Naive thymus-derived CD4-positive, alpha-beta T cell (primary cell): ENCODE measurements at regions not wholly inside any gene's neighbourhood (a gene's known extent, or its start where the extent isn't known, plus 50 kb on each side); places are given as distances from the start of the nearest gene placed in this dataset.

ENCODE experiments used
- ATAC-seq: fragments of 150-1000 bp; cut with Tn5 transposase; 2 replicates; pipeline ENCODE4 v1.10.0; 2021; ENCODE audit warnings: mild to moderate bottlenecking, moderate library complexity
- CTCF ChIA-PET: fragments of 350-600 bp; sonication (Branson Sonifier 250); formaldehyde crosslinking; loops from one replicate; lab custom pipeline; 2021; ENCODE audit warnings: antibody characterized with exemption; lab: Charles Lee
- POLR2A ChIA-PET: fragments of 350-600 bp; sonication (Branson Sonifier 250); formaldehyde crosslinking; loops from one replicate; lab custom pipeline; 2021; ENCODE audit warnings: antibody characterized with exemption, inconsistent platforms; lab: Charles Lee
- DNase-seq, 9 donors: peaks; one replicate each; pipeline versions ENCODE4 v3.0.0 to v3.0.0-alpha.2; 2020 to 2022; ENCODE audit warnings: mixed read lengths in 1 of 9
- H3K27ac ChIP-seq: one replicate; pipeline ENCODE4 v1.7.0; 2013; ENCODE audit warnings: mild to moderate bottlenecking, low read depth, low read length, moderate library complexity
- H3K27me3 ChIP-seq, 2 donors: one replicate each; pipeline ENCODE4 v1.7.0; 2013; ENCODE audit warnings: low read length in 2 of 2, mild to moderate bottlenecking in 2 of 2, moderate library complexity in 2 of 2; ENCODE audit not compliant: control insufficient read depth in 2 of 2, insufficient read depth in 2 of 2
- H3K36me3 ChIP-seq, 3 experiments: 1 replicate in 2 of 3; 2 replicates in 1 of 3; pipeline ENCODE4 v1.7.0; 2013; ENCODE audit warnings: low read length in 3 of 3, mild to moderate bottlenecking in 3 of 3, moderate library complexity in 1 of 3; ENCODE audit not compliant: insufficient read depth in 3 of 3, control insufficient read depth in 2 of 3
- H3K4me1 ChIP-seq, 2 donors: one replicate each; pipeline ENCODE4 v1.7.0; 2013; ENCODE audit warnings: low read length in 2 of 2, mild to moderate bottlenecking in 2 of 2, moderate library complexity in 1 of 2; ENCODE audit not compliant: control insufficient read depth in 2 of 2, insufficient read depth in 2 of 2
- H3K4me3 ChIP-seq: 2 replicates; pipeline ENCODE4 v1.7.0; 2013; ENCODE audit warnings: mild to moderate bottlenecking, low read length
- H3K9me3 ChIP-seq, 3 experiments: 1 replicate in 2 of 3; 2 replicates in 1 of 3; pipeline ENCODE4 v1.7.0; 2013; ENCODE audit warnings: low read length in 3 of 3; ENCODE audit not compliant: control insufficient read depth in 2 of 3
- H3K27ac Mint-ChIP-seq, 9 donors: one replicate each; pipeline ENCODE4 v1.8.0; 2020 to 2022; ENCODE audit warnings: mixed read lengths in 9 of 9, mild to moderate bottlenecking in 8 of 9, moderate library complexity in 5 of 9, inconsistent platforms in 2 of 9
- H3K27me3 Mint-ChIP-seq, 5 donors: one replicate each; pipeline ENCODE4 v1.8.0; 2021 to 2022; ENCODE audit warnings: mixed read lengths in 5 of 5, mild to moderate bottlenecking in 1 of 5
- H3K36me3 Mint-ChIP-seq, 5 donors: one replicate each; pipeline ENCODE4 v1.8.0; 2020 to 2022; ENCODE audit warnings: mixed read lengths in 5 of 5, mild to moderate bottlenecking in 3 of 5, inconsistent platforms in 1 of 5
- H3K4me1 Mint-ChIP-seq, 7 donors: one replicate each; pipeline ENCODE4 v1.8.0; 2020 to 2022; ENCODE audit warnings: mixed read lengths in 7 of 7, mild to moderate bottlenecking in 3 of 7, inconsistent platforms in 1 of 7
- H3K4me3 Mint-ChIP-seq, 10 donors: one replicate each; pipeline ENCODE4 v1.8.0; 2020 to 2022; ENCODE audit warnings: mild to moderate bottlenecking in 10 of 10, mixed read lengths in 10 of 10, moderate library complexity in 6 of 10, inconsistent platforms in 2 of 10
- H3K9me3 Mint-ChIP-seq, 11 donors: one replicate each; pipeline ENCODE4 v1.8.0; 2020 to 2022; ENCODE audit warnings: mixed read lengths in 11 of 11, mild to moderate bottlenecking in 4 of 11, inconsistent platforms in 1 of 11, moderate library complexity in 1 of 11
- intact Hi-C, 2 donors: fragments of 100-400 bp; cut with micrococcal nuclease; formaldehyde crosslinking; loops; one replicate each; pipeline ENCODE4 v1.15.1; 2023

GRCh38 chr5:56426693-56427092, 193.6 kb upstream of the ANKRD55 start:
- no peaks in the 10 kb centered on the region for H3K36me3 ChIP-seq
- H3K9me3 Mint-ChIP-seq: peaks cover 0 to 21% (median 4%) of the 10 kb centered on the region in 11 donors

GRCh38 chr5:56422076-56422762, 189.1 kb upstream of the ANKRD55 start:
- no peak overlapping the region for H3K27ac ChIP-seq
- H3K36me3 ChIP-seq: no peaks in the 10 kb centered on the region
- Mint-ChIP-seq H3K4me3 (no peak overlapping the region), H3K27me3 (no peaks in the 10 kb centered on the region), H3K9me3 (peaks cover 3 to 58% (median 30%) of the 10 kb centered on the region in 11 donors), H3K27ac (no peak overlapping the region), H3K36me3 (peaks cover 0 to 21% (median 8%) of the 10 kb centered on the region in 5 donors), H3K4me1 (peaks cover 0 to 1% (median 0%) of the 10 kb centered on the region in 7 donors)
- no peak overlapping the region for H3K4me3 ChIP-seq
- H3K4me1 ChIP-seq: no peaks in the 10 kb centered on the region
- DNase-seq (no peak), ATAC-seq (no peak)
- H3K9me3 ChIP-seq: no peaks in the 10 kb centered on the region
- no peaks in the 10 kb centered on the region for H3K27me3 ChIP-seq
- ChIA-PET CTCF (interaction anchor here (1.2 kb wide), 1 partner anchor 10 kb away, joined by 3 read pairs; no protein-coding TSS in a partner anchor), POLR2A (no interaction called here)
- intact Hi-C loops: no loop called here

More at GRCh38 chr5:56426693-56427092, 193.6 kb upstream of the ANKRD55 start:
- intact Hi-C loops: no loop called here
- Histone ChIP-seq H3K4me1 (no peaks in the 10 kb centered on the region), H3K27me3 (no peaks in the 10 kb centered on the region), H3K27ac (no peak overlapping the region), H3K4me3 (no peak overlapping the region), H3K9me3 (no peaks in the 10 kb centered on the region)
- no peak overlapping the region for H3K27ac Mint-ChIP-seq
- POLR2A ChIA-PET: no interaction called here
- peaks cover 0 to 7% (median 0%) of the 10 kb centered on the region in 5 donors for H3K27me3 Mint-ChIP-seq
- H3K4me1 Mint-ChIP-seq: peaks cover 0 to 6% (median 0%) of the 10 kb centered on the region in 7 donors
- CTCF ChIA-PET: no interaction called here
- peaks cover 0 to 12% (median 0%) of the 10 kb centered on the region in 5 donors for H3K36me3 Mint-ChIP-seq
- ATAC-seq (no peak), DNase-seq (no peak)
- H3K4me3 Mint-ChIP-seq: no peak overlapping the region

GRCh38 chr5:56421246-56422075, 188.3 kb upstream of the ANKRD55 start:
- Histone ChIP-seq H3K27ac (no peak overlapping the region), H3K4me3 (no peak overlapping the region), H3K27me3 (no peaks in the 10 kb centered on the region), H3K4me1 (no peaks in the 10 kb centered on the region), H3K36me3 (no peaks in the 10 kb centered on the region), H3K9me3 (no peaks in the 10 kb centered on the region)
- no peak for ATAC-seq
- Mint-ChIP-seq H3K4me1 (peaks cover 0 to 4% (median 0%) of the 10 kb centered on the region in 7 donors), H3K27me3 (no peaks in the 10 kb centered on the region), H3K4me3 (no peak overlapping the region), H3K27ac (no peak overlapping the region), H3K36me3 (peaks cover 0 to 21% (median 8%) of the 10 kb centered on the region in 5 donors), H3K9me3 (peaks cover 3 to 58% (median 30%) of the 10 kb centered on the region in 11 donors)
- intact Hi-C loops: no loop called here
- POLR2A ChIA-PET: no interaction called here
- no peak for DNase-seq
- CTCF ChIA-PET: no interaction called here

GRCh38 chr5:56420323-56420722, 187.2 kb upstream of the ANKRD55 start:
- H3K27me3 ChIP-seq: no peaks in the 10 kb centered on the region
- no peak overlapping the region for H3K4me3 ChIP-seq
- H3K9me3 Mint-ChIP-seq: peaks cover 3 to 53% (median 29%) of the 10 kb centered on the region in 11 donors
- DNase-seq: no peak
- H3K36me3 Mint-ChIP-seq: peaks cover 0 to 19% (median 8%) of the 10 kb centered on the region in 5 donors
- peaks cover 0 to 7% (median 6%) of the 10 kb centered on the region in 7 donors for H3K4me1 Mint-ChIP-seq
- no peak overlapping the region for H3K27ac ChIP-seq
- H3K9me3 ChIP-seq: no peaks in the 10 kb centered on the region
- CTCF ChIA-PET: no interaction called here
- POLR2A ChIA-PET: no interaction called here
- no peak overlapping the region for H3K27ac Mint-ChIP-seq
- no peaks in the 10 kb centered on the region for H3K4me1 ChIP-seq
- no peaks in the 10 kb centered on the region for H3K27me3 Mint-ChIP-seq
- H3K36me3 ChIP-seq: no peaks in the 10 kb centered on the region
- intact Hi-C loops: no loop called here
- ATAC-seq: no peak
- no peak overlapping the region for H3K4me3 Mint-ChIP-seq

- ATAC-seq (no peak), DNase-seq (no peak)
- H3K4me3 Mint-ChIP-seq: no peak overlapping the region
- Histone ChIP-seq H3K36me3 (no peaks in the 10 kb centered on the region), H3K27ac (no peak overlapping the region), H3K9me3 (no peaks in the 10 kb centered on the region), H3K27me3 (no peaks in the 10 kb centered on the region), H3K4me3 (no peak overlapping the region), H3K4me1 (no peaks in the 10 kb centered on the region)
- peaks cover 3 to 49% (median 28%) of the 10 kb centered on the region in 11 donors for H3K9me3 Mint-ChIP-seq
- H3K27me3 Mint-ChIP-seq: no peaks in the 10 kb centered on the region
- peak overlapping the region in 1 of 9 donors; percentile 48 for H3K27ac Mint-ChIP-seq
- intact Hi-C loops: no loop called here
- ChIA-PET CTCF (no interaction called here), POLR2A (no interaction called here)
- peaks cover 0 to 17% (median 8%) of the 10 kb centered on the region in 5 donors for H3K36me3 Mint-ChIP-seq
- peaks cover 0 to 11% (median 8%) of the 10 kb centered on the region in 7 donors for H3K4me1 Mint-ChIP-seq
These were observed 186.5 kb upstream of the ANKRD55 start for GRCh38 chr5:56419667-56420066.

- ATAC-seq (peak; percentile 81), DNase-seq (no peak)
- Mint-ChIP-seq H3K4me3 (no peak overlapping the region), H3K4me1 (peaks cover 11 to 32% (median 22%) of the 10 kb centered on the region in 7 donors), H3K36me3 (peaks cover 0 to 10% (median 4%) of the 10 kb centered on the region in 5 donors), H3K27me3 (no peaks in the 10 kb centered on the region), H3K9me3 (peaks cover 3 to 28% (median 17%) of the 10 kb centered on the region in 11 donors), H3K27ac (peak overlapping the region in 1 of 9 donors; percentile 4)
- ChIA-PET POLR2A (interaction anchor here (1.0 kb wide), 2 partner anchors 13 to 255 kb away, joined by 3 read pairs; no protein-coding TSS in a partner anchor), CTCF (interaction anchor here (0.6 kb wide), 1 partner anchor 161 kb away, joined by 3 read pairs; no protein-coding TSS in a partner anchor)
- intact Hi-C loops: no loop called here
- no peaks in the 10 kb centered on the region for H3K9me3 ChIP-seq
- no peaks in the 10 kb centered on the region for H3K4me1 ChIP-seq
- H3K36me3 ChIP-seq: no peaks in the 10 kb centered on the region
- no peak overlapping the region for H3K27ac ChIP-seq
- H3K4me3 ChIP-seq: no peak overlapping the region
- no peaks in the 10 kb centered on the region for H3K27me3 ChIP-seq
These were observed 182.2 kb upstream of the ANKRD55 start for GRCh38 chr5:56415356-56415765.
